ENCODE measurements at regions not wholly inside any gene's neighbourhood (a gene's known extent, or its start where the extent isn't known, plus 50 kb on each side); places are given as distances from the start of the nearest gene placed in this dataset.

- H3K27ac ChIP-seq = no peak overlapping the region
- TF ChIP-seq CTCF (IDR thresholded peaks at IDR 0.05) (no peak), ZFX (IDR thresholded peaks at IDR 0.05; ENCODE audit: borderline replicate concordance) (no peak)
These were observed 313.7 kb upstream of the MGAT5 start for GRCh38 chr2:133940134-133940533.

- H3K27ac ChIP-seq = no peak overlapping the region
- no peak for TF ChIP-seq ZFX (IDR thresholded peaks at IDR 0.05; ENCODE audit: borderline replicate concordance)
- no peak for TF ChIP-seq CTCF (IDR thresholded peaks at IDR 0.05)
These were observed 312.2 kb upstream of the MGAT5 start for GRCh38 chr2:133941666-133942065.

DNA sequence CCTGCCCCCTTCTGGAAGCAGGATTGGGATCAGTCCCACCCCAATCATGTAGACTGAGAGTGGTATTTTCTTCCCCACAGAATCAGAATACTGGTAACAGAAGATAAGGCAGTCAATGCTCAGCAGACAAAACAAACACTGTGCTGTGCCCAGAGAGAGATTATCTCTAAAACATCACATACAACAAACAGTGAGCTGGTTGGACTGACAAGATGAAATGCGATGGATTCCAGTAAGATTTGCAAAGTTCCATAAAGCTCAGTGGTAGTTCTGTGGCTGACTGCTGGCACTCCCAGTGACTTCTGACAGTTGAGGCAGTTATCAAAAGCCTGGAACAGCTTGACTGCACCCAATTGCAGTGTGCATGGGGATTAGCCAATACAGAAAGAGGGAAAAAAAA lies 311.5 kb upstream of the MGAT5 start:
- no peak for TF ChIP-seq CTCF (IDR thresholded peaks at IDR 0.05)
- TF ChIP-seq ZFX (IDR thresholded peaks at IDR 0.05; ENCODE audit: borderline replicate concordance) = no peak
- no peak overlapping the region for H3K27ac ChIP-seq

DNA sequence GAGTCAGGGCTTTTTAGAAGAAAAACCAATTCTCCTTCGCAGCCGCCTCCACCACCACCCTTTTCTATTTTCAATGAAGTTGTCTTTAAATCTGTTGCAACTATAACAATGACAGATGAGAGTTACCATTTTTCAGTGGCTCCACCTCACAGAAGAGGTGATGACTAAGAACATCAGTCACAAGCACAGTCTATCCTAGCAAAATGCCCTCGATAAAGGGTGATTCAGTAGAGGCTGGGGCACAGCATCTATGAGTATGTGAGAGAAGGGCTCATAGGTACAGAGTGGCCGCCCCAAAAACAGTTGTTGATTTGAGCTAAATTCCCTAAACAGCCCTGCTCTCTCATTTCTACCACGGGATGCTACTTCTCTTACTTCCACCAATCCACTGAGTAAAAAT lies 310.8 kb upstream of the MGAT5 start:
- no peak overlapping the region for H3K27ac ChIP-seq
- no peak for TF ChIP-seq ZFX (IDR thresholded peaks at IDR 0.05; ENCODE audit: borderline replicate concordance)
- no peak for TF ChIP-seq CTCF (IDR thresholded peaks at IDR 0.05)

DNA sequence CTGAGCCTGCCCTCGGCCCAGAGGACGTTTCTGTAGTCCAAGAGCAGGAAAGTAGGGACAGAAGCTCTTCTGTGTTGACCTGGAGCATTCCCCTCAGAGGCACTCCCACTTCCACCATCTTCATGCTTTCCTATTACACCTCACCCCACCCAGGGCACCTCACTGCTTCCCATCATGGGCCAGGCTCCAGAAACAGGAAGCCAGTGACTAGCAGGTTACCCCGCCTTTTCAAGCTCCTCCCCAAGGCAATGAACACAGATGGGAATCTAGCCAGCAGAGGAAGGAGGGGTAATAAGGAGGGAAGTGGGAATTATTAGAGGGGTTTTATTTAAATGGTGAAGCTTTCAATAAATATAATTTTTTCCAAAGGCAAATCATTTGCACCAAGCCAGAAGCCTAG lies 308.8 kb upstream of the MGAT5 start:
- no peak overlapping the region for H3K27ac ChIP-seq
- no peak for TF ChIP-seq CTCF (IDR thresholded peaks at IDR 0.05)
- no peak for TF ChIP-seq ZFX (IDR thresholded peaks at IDR 0.05; ENCODE audit: borderline replicate concordance)

GRCh38 chr2:133947057-133947456 lies 306.8 kb upstream of the MGAT5 start:
- TF ChIP-seq ZFX (IDR thresholded peaks at IDR 0.05; ENCODE audit: borderline replicate concordance) = no peak
- no peak for TF ChIP-seq CTCF (IDR thresholded peaks at IDR 0.05)
- H3K27ac ChIP-seq = no peak overlapping the region

- TF ChIP-seq CTCF (IDR thresholded peaks at IDR 0.05) (no peak), ZFX (IDR thresholded peaks at IDR 0.05; ENCODE audit: borderline replicate concordance) (no peak)
- H3K27ac ChIP-seq = no peak overlapping the region
These were observed 305.1 kb upstream of the MGAT5 start for GRCh38 chr2:133948610-133949290.

All from 22Rv1 (cell line).